OCI-LY3 (cell line): ENCODE measurements at regions not wholly inside any gene's neighbourhood (a gene's known extent, or its start where the extent isn't known, plus 50 kb on each side); places are given as distances from the start of the nearest gene placed in this dataset.

Experiments used
- H2AFZ ChIP-seq: fragments of 200-600, 300-600 bp; shearing (Covaris generic); 2 replicates; pipeline ENCODE4 v1.6.0; 2014; ENCODE audit warnings: antibody characterized with exemption, low read depth, low read length
- H3K27ac ChIP-seq: fragments of 200-600, 300-600 bp; sonication (generic); 2 replicates; pipeline ENCODE4 v1.5.1; 2014; ENCODE audit warnings: mild to moderate bottlenecking, low read length, moderate library complexity, mixed read lengths
- H3K27me3 ChIP-seq: fragments of 200-600, 300-600 bp; sonication (generic); 2 replicates; pipeline ENCODE4 v1.6.1; 2014; ENCODE audit warnings: low read depth, low read length, mixed read lengths
- H3K36me3 ChIP-seq: fragments of 200-600, 300-600 bp; sonication (generic); replicated peaks from 2 replicates; pipeline ENCODE3; 2014; ENCODE audit warnings: low read depth, low read length, mixed read lengths
- H3K4me1 ChIP-seq: fragments of 300-600, 200-600 bp; sonication (generic); 2 replicates; pipeline ENCODE4 v1.6.1; 2014; ENCODE audit warnings: low read length, mixed read lengths
- H3K4me2 ChIP-seq: fragments of 200-600, 300-600 bp; sonication (generic); 2 replicates; pipeline ENCODE4 v1.6.1; 2014; ENCODE audit warnings: low read length, mixed read lengths
- H3K4me3 ChIP-seq: fragments of 300-600, 200-600 bp; sonication (generic); 2 replicates; pipeline ENCODE4 v1.5.1; 2014; ENCODE audit warnings: antibody characterized with exemption, mild to moderate bottlenecking, low read length, moderate library complexity
- H3K79me2 ChIP-seq: fragments of 300-600, 200-600 bp; shearing (Covaris generic); 2 replicates; pipeline ENCODE4 v1.6.1; 2014; ENCODE audit warnings: mild to moderate bottlenecking, low read length, mixed read lengths
- H3K9ac ChIP-seq: fragments of 300-600, 200-600 bp; shearing (Covaris generic); 2 replicates; pipeline ENCODE4 v1.6.0; 2014; ENCODE audit warnings: mild to moderate bottlenecking, low read length, moderate library complexity
- H3K9me3 ChIP-seq: fragments of 200-600, 300-600 bp; shearing (Covaris generic); 2 replicates; pipeline ENCODE4 v1.6.1; 2014; ENCODE audit warnings: low read length, mixed read lengths; ENCODE audit not compliant: insufficient read depth
- H4K20me1 ChIP-seq: fragments of 200-600, 300-600 bp; sonication (generic); 2 replicates; pipeline ENCODE4 v1.6.1; 2016; ENCODE audit warnings: low read length, mixed read lengths; ENCODE audit not compliant: insufficient read depth
- EZH2phosphoT487 ChIP-seq: fragments of 200-600 bp; shearing (Covaris generic); IDR thresholded peaks from 2 replicates; pipeline ENCODE4 v1.6.1; 2018; ENCODE audit warnings: antibody characterized with exemption, mixed run types, low read depth
- TF ChIP-seq, protein P1 (sequence below): fragments of 200-600, 300-600 bp; sonication (generic); IDR thresholded peaks from 2 replicates; pipeline ENCODE4 v1.5.1; 2014; ENCODE audit warnings: antibody characterized with exemption, low read length, low read depth

DNA sequence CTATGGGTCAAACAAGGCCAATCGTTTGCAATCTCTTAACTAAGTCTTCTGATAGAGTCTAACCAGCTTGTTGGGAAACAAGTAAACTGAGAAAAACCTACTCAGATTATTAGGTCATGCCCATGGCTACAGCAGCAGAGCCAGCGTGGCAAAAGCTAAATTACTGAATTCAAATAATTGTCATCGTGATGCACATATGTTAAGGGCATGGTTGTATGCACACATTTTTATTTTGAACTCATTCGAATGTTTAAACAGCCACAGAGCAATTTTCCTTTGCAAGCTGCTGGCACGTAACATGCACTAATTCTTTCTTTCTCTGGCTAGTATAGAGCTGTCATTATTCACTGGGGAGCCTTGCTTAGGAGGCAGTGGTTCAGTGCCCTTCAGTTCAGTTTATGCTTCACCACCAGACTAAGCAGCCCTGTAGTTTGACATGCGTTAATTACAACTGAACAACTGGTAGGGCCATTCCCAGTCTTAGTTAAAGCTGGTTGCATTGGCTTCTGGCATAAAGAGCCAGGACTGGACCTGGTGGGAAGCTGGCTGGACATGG lies 396.4 kb downstream of the METTL15 start:
- H3K9me3 ChIP-seq: no peaks in the 10 kb centered on the region
- H3K36me3 ChIP-seq: no peaks in the 10 kb centered on the region
- no peaks in the 10 kb centered on the region for H3K27me3 ChIP-seq
- H3K4me3 ChIP-seq: no peak overlapping the region
- no peak overlapping the region for H3K4me2 ChIP-seq
- TF ChIP-seq, protein P1, sequence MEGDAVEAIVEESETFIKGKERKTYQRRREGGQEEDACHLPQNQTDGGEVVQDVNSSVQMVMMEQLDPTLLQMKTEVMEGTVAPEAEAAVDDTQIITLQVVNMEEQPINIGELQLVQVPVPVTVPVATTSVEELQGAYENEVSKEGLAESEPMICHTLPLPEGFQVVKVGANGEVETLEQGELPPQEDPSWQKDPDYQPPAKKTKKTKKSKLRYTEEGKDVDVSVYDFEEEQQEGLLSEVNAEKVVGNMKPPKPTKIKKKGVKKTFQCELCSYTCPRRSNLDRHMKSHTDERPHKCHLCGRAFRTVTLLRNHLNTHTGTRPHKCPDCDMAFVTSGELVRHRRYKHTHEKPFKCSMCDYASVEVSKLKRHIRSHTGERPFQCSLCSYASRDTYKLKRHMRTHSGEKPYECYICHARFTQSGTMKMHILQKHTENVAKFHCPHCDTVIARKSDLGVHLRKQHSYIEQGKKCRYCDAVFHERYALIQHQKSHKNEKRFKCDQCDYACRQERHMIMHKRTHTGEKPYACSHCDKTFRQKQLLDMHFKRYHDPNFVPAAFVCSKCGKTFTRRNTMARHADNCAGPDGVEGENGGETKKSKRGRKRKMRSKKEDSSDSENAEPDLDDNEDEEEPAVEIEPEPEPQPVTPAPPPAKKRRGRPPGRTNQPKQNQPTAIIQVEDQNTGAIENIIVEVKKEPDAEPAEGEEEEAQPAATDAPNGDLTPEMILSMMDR: no peak
- no peak for TF ChIP-seq EZH2phosphoT487
- no peaks in the 10 kb centered on the region for H3K4me1 ChIP-seq
- no peak overlapping the region for H3K27ac ChIP-seq
- H3K9ac ChIP-seq: no peak overlapping the region
- no peaks in the 10 kb centered on the region for H4K20me1 ChIP-seq
- H3K79me2 ChIP-seq: no peaks in the 10 kb centered on the region
- H2AFZ ChIP-seq: no peak overlapping the region

GRCh38 chr11:28495333-28495732 lies 387.1 kb downstream of the METTL15 start:
- Histone ChIP-seq H3K79me2 (no peaks in the 10 kb centered on the region), H4K20me1 (no peaks in the 10 kb centered on the region), H3K4me3 (no peak overlapping the region), H3K27ac (no peak overlapping the region), H3K4me1 (no peaks in the 10 kb centered on the region), H3K9ac (no peak overlapping the region), H3K4me2 (no peak overlapping the region), H2AFZ (no peak overlapping the region), H3K9me3 (no peaks in the 10 kb centered on the region), H3K36me3 (no peaks in the 10 kb centered on the region), H3K27me3 (no peaks in the 10 kb centered on the region)
- no peak for TF ChIP-seq EZH2phosphoT487
- TF ChIP-seq, protein P1: no peak

DNA sequence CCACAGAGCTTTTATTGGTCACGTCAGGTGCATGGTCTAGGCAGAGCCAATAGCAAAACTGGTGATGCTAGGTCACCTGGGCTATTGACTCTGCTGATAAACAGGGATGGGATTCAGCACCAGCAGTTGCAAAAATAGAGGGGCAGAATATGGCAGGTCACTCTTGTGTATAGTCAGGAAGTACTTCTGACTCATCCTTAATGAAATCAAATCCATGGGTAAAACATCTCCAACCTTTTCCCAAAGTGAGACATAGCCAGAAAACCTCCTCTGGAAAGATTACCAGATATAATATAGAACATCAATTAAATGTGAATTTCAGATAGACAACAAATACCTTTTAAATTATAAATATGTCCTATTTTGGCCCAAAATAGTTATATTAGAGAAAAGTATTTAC lies 383.2 kb downstream of the METTL15 start:
- Histone ChIP-seq H3K36me3 (no peaks in the 10 kb centered on the region), H3K9ac (no peak overlapping the region), H2AFZ (no peak overlapping the region), H3K27me3 (no peaks in the 10 kb centered on the region), H3K4me3 (no peak overlapping the region), H3K79me2 (no peaks in the 10 kb centered on the region), H3K4me2 (no peak overlapping the region), H3K27ac (no peak overlapping the region), H3K9me3 (no peaks in the 10 kb centered on the region), H3K4me1 (no peaks in the 10 kb centered on the region), H4K20me1 (no peaks in the 10 kb centered on the region)
- TF ChIP-seq EZH2phosphoT487: no peak
- TF ChIP-seq, protein P1: no peak

GRCh38 chr11:28490773-28491382 lies 382.7 kb downstream of the METTL15 start:
- H2AFZ ChIP-seq: no peak overlapping the region
- H3K9ac ChIP-seq: no peak overlapping the region
- no peaks in the 10 kb centered on the region for H3K9me3 ChIP-seq

More at GRCh38 chr11:28490773-28491382, 382.7 kb downstream of the METTL15 start:
- no peaks in the 10 kb centered on the region for H3K79me2 ChIP-seq
- H4K20me1 ChIP-seq: no peaks in the 10 kb centered on the region
- H3K27ac ChIP-seq: no peak overlapping the region
- no peak overlapping the region for H3K4me2 ChIP-seq
- H3K27me3 ChIP-seq: no peaks in the 10 kb centered on the region
- no peaks in the 10 kb centered on the region for H3K4me1 ChIP-seq
- no peaks in the 10 kb centered on the region for H3K36me3 ChIP-seq
- H3K4me3 ChIP-seq: no peak overlapping the region
- TF ChIP-seq, protein P1: no peak
- TF ChIP-seq EZH2phosphoT487: no peak
